Pancreas (tissue), 10 donors: ENCODE measurements at regions not wholly inside any gene's neighbourhood (a gene's known extent, or its start where the extent isn't known, plus 50 kb on each side); places are given as distances from the start of the nearest gene placed in this dataset.
A peak's percentile ranks its signal among the peaks of the same experiment; 100 is the strongest.

Experiments used
- ATAC-seq, 4 donors: fragments of 200-7000 bp; cut with Tn5 transposase; one replicate each; pipeline versions ENCODE4 v1.8.0 to v1.9.1; 2020; ENCODE audit warnings: mild to moderate bottlenecking in 4 of 4, moderate library complexity in 4 of 4
- DNase-seq, 6 donors: peaks; one replicate each; pipeline ENCODE4 v3.0.0-alpha.2; 2020
- FAIRE-seq: peaks from 2 replicates; lab custom pipeline; 2012; peaks lifted over from hg19 to GRCh38; lab: Jason Lieb, UNC
- H3K27ac ChIP-seq, 4 donors: fragments of 200-600 bp; sonication (generic); 1 replicate in 3 of 4; 2 replicates in 1 of 4; pipeline versions ENCODE4 v1.5.0 to v1.8.0; 2020
- H3K27me3 ChIP-seq, 4 donors: fragments of 200-600 bp; one replicate each; pipeline ENCODE4 v1.8.0; 2021
- H3K36me3 ChIP-seq, 3 donors: fragments of 200-600 bp; sonication (generic) in 1 of 3; one replicate each; pipeline versions ENCODE4 v1.5.0 to v1.8.0; 2020 to 2021
- H3K4me1 ChIP-seq, 3 donors: fragments of 200-600 bp; one replicate each; pipeline ENCODE4 v1.8.0; 2021
- H3K4me3 ChIP-seq, 4 donors: fragments of 200-600 bp; sonication (generic) in 2 of 4; one replicate each; pipeline versions ENCODE4 v1.5.0 to v1.8.0; 2020 to 2021
- H3K9me3 ChIP-seq, 4 donors: fragments of 200-600 bp; one replicate each; pipeline ENCODE4 v1.8.0; 2021
- CTCF ChIP-seq, 4 donors: fragments of 200-600 bp; sonication (generic) in 3 of 4; IDR thresholded peaks; one replicate each; pipeline versions ENCODE4 v1.5.0 to v1.8.0; 2021; ENCODE audit warnings: antibody characterized with exemption in 4 of 4
- WGBS, 2 donors: extraction: QIAGEN DNeasy Blood & Tissue Kit; methylation state at CpG; one replicate each; pipeline ENCODE4 v1.1.7; 2013; 5-methylcytosine and 5-hydroxymethylcytosine counted together
- intact Hi-C, 3 donors: fragments of 100-400 bp; cut with DNase I; formaldehyde crosslinking; loops; one replicate each; pipeline versions ENCODE4 v1.11.1 to v1.14.2; 2022
- donor health status: healthy with polysubstance abuse.
- donor health status: DM: no; HTN: no; CAD: no; lungs with moderate emphysema.
- donor health status: DM: no; HTN: no; CAD: no.
- donor health status: control.
- donor health status: control.
- donor health status: Bipolar disorder and iron deficiency.
- donor health status: DM: yes; HTN: yes; CAD: no.
- donor health status: DM: no; HTN: no; CAD: no.
- donor health status: DM: no; HTN: no; CAD: no.
- donor health status: DM: yes; HTN: yes; CAD: no.

- no peak overlapping the region for H3K27ac ChIP-seq
- H3K27me3 ChIP-seq: no peaks in the 10 kb centered on the region
- ATAC-seq (no peak), FAIRE-seq (no peak), DNase-seq (no peak)
- H3K4me1 ChIP-seq: no peaks in the 10 kb centered on the region
- H3K36me3 ChIP-seq: no peaks in the 10 kb centered on the region
- H3K9me3 ChIP-seq: no peaks in the 10 kb centered on the region
- intact Hi-C loops: no loop called here
- no peak overlapping the region for H3K4me3 ChIP-seq
- TF ChIP-seq CTCF (IDR thresholded peaks at IDR 0.05): no peak
These were observed 233.9 kb downstream of the CHIC2 start for GRCh38 chr4:53830511-53830910.

DNA sequence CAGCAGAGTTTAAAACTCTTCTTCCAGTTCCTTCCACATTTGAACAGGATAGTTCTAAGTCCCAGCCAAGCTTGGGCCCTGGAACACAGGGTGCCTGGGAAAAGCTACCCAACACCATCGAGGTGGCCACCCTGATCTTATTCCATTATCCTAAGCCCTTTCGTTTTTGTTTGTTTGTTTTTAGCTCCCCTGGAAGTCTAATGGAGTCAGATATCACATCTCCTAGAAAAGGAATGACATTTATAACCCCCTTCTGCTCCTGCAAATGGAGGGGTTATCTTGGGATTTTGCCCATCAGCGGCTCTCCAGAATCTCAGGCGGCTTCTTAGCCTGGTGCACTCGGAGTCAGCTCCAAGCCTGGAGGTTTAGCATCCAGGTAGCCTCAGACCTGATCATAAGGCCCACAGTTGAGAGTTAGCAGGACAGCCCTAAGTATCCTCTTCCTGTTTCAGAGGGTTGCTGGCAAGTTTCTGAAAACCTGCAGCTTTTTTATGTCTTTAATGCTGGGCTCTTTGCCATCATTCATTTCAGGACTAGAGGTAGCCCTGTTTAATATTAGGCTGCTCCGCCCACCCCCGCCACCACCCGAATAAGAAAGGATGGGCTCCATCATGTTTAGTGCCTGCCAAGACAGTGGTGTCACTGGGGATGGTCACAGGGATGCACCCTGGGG is 230.0 kb upstream of the LNX1 start:
- intact Hi-C loops: no loop called here
- no peak for DNase-seq
- 58 to 66% methylated on average over 8 of the region's 8 CpGs for WGBS, 2 donors
- Histone ChIP-seq H3K4me1 (no peaks in the 10 kb centered on the region), H3K27me3 (no peaks in the 10 kb centered on the region), H3K36me3 (no peaks in the 10 kb centered on the region), H3K27ac (no peak overlapping the region), H3K4me3 (no peak overlapping the region), H3K9me3 (no peaks in the 10 kb centered on the region)
- no peak for FAIRE-seq
- no peak for ATAC-seq
- no peak for TF ChIP-seq CTCF (IDR thresholded peaks at IDR 0.05)

DNA sequence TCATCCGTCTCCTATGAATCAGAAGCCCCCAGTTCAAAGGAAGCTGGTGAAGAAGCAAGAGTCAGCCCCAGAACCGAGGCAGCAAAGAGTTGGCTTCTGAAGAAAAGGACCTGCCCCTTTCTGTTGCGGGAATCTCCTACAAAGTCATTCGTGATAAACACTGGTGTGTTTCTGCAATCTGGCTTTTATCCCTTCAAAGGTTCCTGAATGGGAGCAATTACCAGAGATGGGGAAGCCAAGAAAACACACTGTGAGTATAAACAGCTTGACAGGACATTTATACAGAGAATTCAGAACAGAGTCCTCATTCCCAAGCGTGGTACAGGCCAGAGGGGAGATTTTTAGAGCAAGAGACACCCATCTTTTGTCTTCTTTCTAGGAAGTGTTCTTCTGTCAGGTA is 226.8 kb upstream of the LNX1 start:
- no peak for ATAC-seq
- intact Hi-C loops: no loop called here
- Histone ChIP-seq H3K27me3 (no peaks in the 10 kb centered on the region), H3K4me3 (no peak overlapping the region), H3K4me1 (no peaks in the 10 kb centered on the region), H3K27ac (no peak overlapping the region), H3K36me3 (no peaks in the 10 kb centered on the region), H3K9me3 (no peaks in the 10 kb centered on the region)
- TF ChIP-seq CTCF (IDR thresholded peaks at IDR 0.05): no peak
- WGBS, 2 donors: 47 to 54% methylated on average over 5 of the region's 5 CpGs
- no peak for DNase-seq
- peak; percentile 29 for FAIRE-seq

GRCh38 chr4:53816561-53816960 is 225.3 kb upstream of the LNX1 start:
- Histone ChIP-seq H3K4me1 (no peaks in the 10 kb centered on the region), H3K4me3 (no peak overlapping the region), H3K9me3 (no peaks in the 10 kb centered on the region), H3K27me3 (no peaks in the 10 kb centered on the region), H3K27ac (no peak overlapping the region), H3K36me3 (no peaks in the 10 kb centered on the region)
- no peak for ATAC-seq
- 63 to 67% methylated on average over 10 of the region's 10 CpGs for WGBS, 2 donors
- DNase-seq: no peak
- TF ChIP-seq CTCF (IDR thresholded peaks at IDR 0.05): no peak
- no peak for FAIRE-seq
- intact Hi-C loops: no loop called here

DNA sequence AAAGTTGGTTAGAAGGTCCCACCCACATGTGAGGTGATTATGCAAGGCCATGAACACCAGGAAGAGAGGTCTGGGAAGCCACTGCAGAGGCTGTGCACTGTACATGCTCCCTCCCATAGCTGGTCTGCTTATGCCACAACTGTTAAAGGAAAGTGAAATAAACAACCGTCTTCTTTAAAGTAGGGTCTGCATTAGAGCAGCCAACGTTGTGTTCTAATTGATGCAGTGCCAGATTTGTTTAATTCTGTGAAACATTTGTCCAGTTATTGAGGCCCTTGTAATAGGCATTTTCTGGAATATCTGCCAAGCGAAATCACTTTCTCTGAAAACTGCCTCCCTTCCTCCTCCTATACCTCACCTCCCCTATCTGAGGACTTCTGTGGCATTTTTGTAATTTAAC is 224.0 kb upstream of the LNX1 start:
- Histone ChIP-seq H3K4me1 (no peaks in the 10 kb centered on the region), H3K4me3 (no peak overlapping the region), H3K9me3 (no peaks in the 10 kb centered on the region), H3K27ac (no peak overlapping the region), H3K36me3 (no peaks in the 10 kb centered on the region), H3K27me3 (no peaks in the 10 kb centered on the region)
- 72 to 81% methylated on average over 3 of the region's 3 CpGs for WGBS, 2 donors
- FAIRE-seq (no peak), ATAC-seq (no peak), DNase-seq (no peak)
- no peak for TF ChIP-seq CTCF (IDR thresholded peaks at IDR 0.05)
- intact Hi-C loops: no loop called here
